MCF 10A (cell line): ENCODE measurements at regions not wholly inside any gene's neighbourhood (a gene's known extent, or its start where the extent isn't known, plus 50 kb on each side); places are given as distances from the start of the nearest gene placed in this dataset.

Experiments
- BruUV-seq: library from RNA; stranded (reverse); fragments of 400-500 nt; replicated peaks from 2 replicates; lab custom pipeline; 2021; lab: Mats Ljungman, UMichigan
- CTCF ChIA-PET: fragments of 300-600 bp; sonication (Branson Sonifier 250); formaldehyde crosslinking; extraction: SDS; loops from one replicate; lab custom pipeline; 2021; ENCODE audit warnings: antibody characterized with exemption, inconsistent platforms; lab: Yijun Ruan, JAX
- POLR2A ChIA-PET: fragments of 300-600, 350-650 bp; sonication (Branson Sonifier 250); formaldehyde crosslinking; extraction: SDS; loops from one replicate; lab custom pipeline; 2020; ENCODE audit warnings: antibody characterized with exemption, inconsistent platforms; lab: Yijun Ruan, JAX
- DNase-seq: peaks from one replicate; pipeline ENCODE4 v3.0.0-alpha.2; 2018; ENCODE audit not compliant: unreplicated experiment
- H3K27ac Mint-ChIP-seq: one replicate; pipeline ENCODE4 v1.8.0; 2022; ENCODE audit warnings: mild to moderate bottlenecking, low read depth, mixed read lengths; ENCODE audit not compliant: unreplicated experiment
- H3K27me3 Mint-ChIP-seq: one replicate; pipeline ENCODE4 v1.8.0; 2022; ENCODE audit warnings: mixed read lengths; ENCODE audit not compliant: insufficient read depth, unreplicated experiment
- H3K36me3 Mint-ChIP-seq: one replicate; pipeline ENCODE4 v1.8.0; 2022; ENCODE audit warnings: mild to moderate bottlenecking, moderate library complexity, mixed read lengths; ENCODE audit not compliant: insufficient read depth, unreplicated experiment
- H3K4me1 Mint-ChIP-seq: one replicate; pipeline ENCODE4 v1.8.0; 2022; ENCODE audit warnings: mixed read lengths; ENCODE audit not compliant: insufficient read depth, unreplicated experiment
- H3K4me3 Mint-ChIP-seq: one replicate; pipeline ENCODE4 v1.8.0; 2022; ENCODE audit warnings: mild to moderate bottlenecking, moderate library complexity, mixed read lengths; ENCODE audit not compliant: unreplicated experiment
- H3K9me3 Mint-ChIP-seq: one replicate; pipeline ENCODE4 v1.8.0; 2022; ENCODE audit warnings: mixed read lengths; ENCODE audit not compliant: unreplicated experiment
- CTCF ChIP-seq: fragments of 200-600 bp; IDR thresholded peaks from one replicate; pipeline ENCODE4 v1.8.0; 2022; ENCODE audit warnings: antibody characterized with exemption, mild to moderate bottlenecking; ENCODE audit not compliant: unreplicated experiment
- intact Hi-C: fragments of 100-400 bp; cut with micrococcal nuclease; formaldehyde crosslinking; loops from 2 replicates; pipeline ENCODE4 v1.14.1; 2022

GRCh38 chr20:53872561-53873229, 197.7 kb downstream of the BCAS1 start:
- BruUV-seq = no TSS peak
- H3K4me1 Mint-ChIP-seq = peaks cover 26% of the 10 kb centered on the region

GRCh38 chr20:53872081-53872541, 198.3 kb downstream of the BCAS1 start:
- CTCF ChIA-PET = interaction anchor here (0.6 to 2.8 kb wide), 13 partner anchors 28 to 772 kb away, joined by 3 to 34 read pairs (median 4); no protein-coding TSS in a partner anchor
- Mint-ChIP-seq H3K9me3 (no peaks in the 10 kb centered on the region), H3K4me3 (no peak overlapping the region), H3K27me3 (no peaks in the 10 kb centered on the region), H3K4me1 (peaks cover 32% of the 10 kb centered on the region), H3K36me3 (no peaks in the 10 kb centered on the region), H3K27ac (peak overlapping the region; percentile 67)
- no peak for TF ChIP-seq CTCF
- no TSS peak for BruUV-seq
- POLR2A ChIA-PET = interaction anchor here (0.6 to 4.8 kb wide), 17 partner anchors 13 to 293 kb away, joined by 3 to 36 read pairs (median 3); no protein-coding TSS in a partner anchor
- DNase-seq = no peak
- intact Hi-C loops = no loop called here

More at GRCh38 chr20:53872561-53873229, 197.7 kb downstream of the BCAS1 start:
- no peaks in the 10 kb centered on the region for H3K9me3 Mint-ChIP-seq
- CTCF ChIA-PET = interaction anchor here (0.6 to 2.8 kb wide), 12 partner anchors 13 to 295 kb away, joined by 3 to 34 read pairs (median 4); no protein-coding TSS in a partner anchor
- peak overlapping the region; percentile 67 for H3K27ac Mint-ChIP-seq
- POLR2A ChIA-PET = interaction anchor here (0.6 to 4.8 kb wide), 18 partner anchors 12 to 294 kb away, joined by 3 to 36 read pairs (median 3); no protein-coding TSS in a partner anchor
- no peak for DNase-seq
- TF ChIP-seq CTCF = no peak
- no peak overlapping the region for H3K4me3 Mint-ChIP-seq
- no peaks in the 10 kb centered on the region for H3K27me3 Mint-ChIP-seq
- H3K36me3 Mint-ChIP-seq = no peaks in the 10 kb centered on the region
- intact Hi-C loops = no loop called here

- H3K27ac Mint-ChIP-seq = peak overlapping the region; percentile 67
- CTCF ChIA-PET = interaction anchor here (0.6 to 2.8 kb wide), 14 partner anchors 27 to 773 kb away, joined by 3 to 34 read pairs (median 4); no protein-coding TSS in a partner anchor
- no peaks in the 10 kb centered on the region for H3K27me3 Mint-ChIP-seq
- intact Hi-C loops = loop anchor here (2.0 kb wide), 1 partner anchor 249 kb away; no protein-coding TSS in a partner anchor
- no peaks in the 10 kb centered on the region for H3K36me3 Mint-ChIP-seq
- BruUV-seq = no TSS peak
- DNase-seq = no peak
- no peak for TF ChIP-seq CTCF
- POLR2A ChIA-PET = interaction anchor here (0.6 to 4.8 kb wide), 12 partner anchors 13 to 289 kb away, joined by 3 to 36 read pairs (median 4); no protein-coding TSS in a partner anchor
- no peak overlapping the region for H3K4me3 Mint-ChIP-seq
- peaks cover 38% of the 10 kb centered on the region for H3K4me1 Mint-ChIP-seq
- H3K9me3 Mint-ChIP-seq = no peaks in the 10 kb centered on the region
Measured at GRCh38 chr20:53871541-53871940, 198.9 kb downstream of the BCAS1 start.
